OCI-LY7 (cell line): ENCODE measurements at regions not wholly inside any gene's neighbourhood (a gene's known extent, or its start where the extent isn't known, plus 50 kb on each side); places are given as distances from the start of the nearest gene placed in this dataset.

Source experiments
- EZH2phosphoT487 ChIP-seq: fragments of 200-600 bp; sonication (generic); IDR thresholded peaks from 2 replicates; pipeline ENCODE4 v1.6.1; 2018; ENCODE audit warnings: low read depth, borderline replicate concordance, mild to moderate bottlenecking, mixed run types, antibody characterized with exemption, low read length, moderate library complexity, mixed read lengths
- TF ChIP-seq, protein P1 (sequence below): fragments of 200-600 bp; sonication (generic); conservative IDR thresholded peaks from 2 replicates; pipeline ENCODE4 v1.5.1; 2014; ENCODE audit warnings: mild to moderate bottlenecking, antibody characterized with exemption, low read length, moderate library complexity, mixed read lengths

DNA sequence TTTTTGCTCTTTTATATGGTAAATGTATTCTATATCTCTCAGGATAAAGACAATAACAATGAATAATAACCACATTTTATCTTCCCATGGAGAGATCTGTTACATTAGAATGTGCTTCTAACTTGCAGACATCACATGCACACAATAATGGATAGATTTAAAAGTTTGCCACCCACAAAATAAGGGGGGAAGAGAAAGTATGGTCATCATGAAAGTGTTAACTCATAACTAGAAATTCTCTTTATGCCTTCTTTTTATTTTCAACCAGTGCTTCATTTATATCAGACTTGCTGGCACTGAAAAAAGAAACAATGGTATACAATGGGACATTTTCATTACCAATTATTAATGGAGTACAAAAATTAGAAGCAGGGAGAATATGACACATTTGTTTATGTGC is 470.0 kb downstream of the FAT4 start:
- TF ChIP-seq, protein P1, sequence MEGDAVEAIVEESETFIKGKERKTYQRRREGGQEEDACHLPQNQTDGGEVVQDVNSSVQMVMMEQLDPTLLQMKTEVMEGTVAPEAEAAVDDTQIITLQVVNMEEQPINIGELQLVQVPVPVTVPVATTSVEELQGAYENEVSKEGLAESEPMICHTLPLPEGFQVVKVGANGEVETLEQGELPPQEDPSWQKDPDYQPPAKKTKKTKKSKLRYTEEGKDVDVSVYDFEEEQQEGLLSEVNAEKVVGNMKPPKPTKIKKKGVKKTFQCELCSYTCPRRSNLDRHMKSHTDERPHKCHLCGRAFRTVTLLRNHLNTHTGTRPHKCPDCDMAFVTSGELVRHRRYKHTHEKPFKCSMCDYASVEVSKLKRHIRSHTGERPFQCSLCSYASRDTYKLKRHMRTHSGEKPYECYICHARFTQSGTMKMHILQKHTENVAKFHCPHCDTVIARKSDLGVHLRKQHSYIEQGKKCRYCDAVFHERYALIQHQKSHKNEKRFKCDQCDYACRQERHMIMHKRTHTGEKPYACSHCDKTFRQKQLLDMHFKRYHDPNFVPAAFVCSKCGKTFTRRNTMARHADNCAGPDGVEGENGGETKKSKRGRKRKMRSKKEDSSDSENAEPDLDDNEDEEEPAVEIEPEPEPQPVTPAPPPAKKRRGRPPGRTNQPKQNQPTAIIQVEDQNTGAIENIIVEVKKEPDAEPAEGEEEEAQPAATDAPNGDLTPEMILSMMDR, result no peak
- TF ChIP-seq EZH2phosphoT487, result no peak
